Suprapubic skin (tissue), 3 donors: ENCODE measurements at regions not wholly inside any gene's neighbourhood (a gene's known extent, or its start where the extent isn't known, plus 50 kb on each side); places are given as distances from the start of the nearest gene placed in this dataset.

Experiments
- EP300 ChIP-seq: sonication (generic); formaldehyde crosslinking; IDR thresholded peaks from one replicate; pipeline ENCODE4 v1.6.1; 2017; ENCODE audit warnings: antibody characterized with exemption
- TF ChIP-seq, protein P1 (sequence below), 2 donors: fragments of 200-600 bp in 1 of 2; fragments of 450-650 bp in 1 of 2; sonication (generic) in 1 of 2; IDR thresholded peaks; one replicate each; pipeline ENCODE4 v1.5.1; 2016 to 2019; ENCODE audit warnings: antibody characterized with exemption in 2 of 2, mild to moderate bottlenecking in 1 of 2, moderate library complexity in 1 of 2

DNA sequence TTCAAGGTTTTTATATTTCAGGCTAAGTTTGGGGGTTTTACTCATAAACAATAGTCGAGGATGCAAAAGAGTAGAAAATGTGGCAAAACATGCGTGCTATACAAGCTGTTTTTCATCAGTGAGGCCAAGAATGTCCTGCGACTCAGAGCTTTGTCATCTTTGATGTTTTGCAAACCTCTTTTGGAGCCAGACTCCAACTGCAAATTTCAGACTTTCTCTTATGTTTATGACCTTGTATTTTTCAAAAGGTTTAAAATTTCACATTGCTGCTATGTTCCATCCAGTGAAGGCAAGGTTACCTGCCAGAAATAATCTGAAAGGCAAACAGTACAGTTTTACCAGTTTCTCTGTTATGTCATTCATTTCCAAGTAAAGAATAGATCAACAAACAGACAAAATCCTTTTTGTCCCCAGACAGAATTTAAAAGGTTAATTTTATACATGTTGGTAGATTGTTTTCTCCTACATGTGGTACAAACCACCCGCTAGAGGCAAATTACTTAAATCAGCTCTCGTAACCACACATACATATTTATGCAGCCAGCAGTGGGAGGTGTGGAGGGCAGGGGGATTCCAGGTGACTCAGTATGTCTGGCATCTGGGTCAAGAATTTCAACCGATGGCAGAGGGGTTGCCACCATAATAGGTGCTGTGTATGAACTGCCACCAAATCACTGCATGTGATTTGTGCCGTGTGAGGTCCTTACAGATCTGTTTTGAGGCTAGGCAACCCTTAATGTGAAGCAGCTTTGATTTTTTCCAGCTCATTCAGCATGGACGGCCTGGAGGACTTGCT lies 119.8 kb upstream of the CPM start:
- TF ChIP-seq, protein P1, sequence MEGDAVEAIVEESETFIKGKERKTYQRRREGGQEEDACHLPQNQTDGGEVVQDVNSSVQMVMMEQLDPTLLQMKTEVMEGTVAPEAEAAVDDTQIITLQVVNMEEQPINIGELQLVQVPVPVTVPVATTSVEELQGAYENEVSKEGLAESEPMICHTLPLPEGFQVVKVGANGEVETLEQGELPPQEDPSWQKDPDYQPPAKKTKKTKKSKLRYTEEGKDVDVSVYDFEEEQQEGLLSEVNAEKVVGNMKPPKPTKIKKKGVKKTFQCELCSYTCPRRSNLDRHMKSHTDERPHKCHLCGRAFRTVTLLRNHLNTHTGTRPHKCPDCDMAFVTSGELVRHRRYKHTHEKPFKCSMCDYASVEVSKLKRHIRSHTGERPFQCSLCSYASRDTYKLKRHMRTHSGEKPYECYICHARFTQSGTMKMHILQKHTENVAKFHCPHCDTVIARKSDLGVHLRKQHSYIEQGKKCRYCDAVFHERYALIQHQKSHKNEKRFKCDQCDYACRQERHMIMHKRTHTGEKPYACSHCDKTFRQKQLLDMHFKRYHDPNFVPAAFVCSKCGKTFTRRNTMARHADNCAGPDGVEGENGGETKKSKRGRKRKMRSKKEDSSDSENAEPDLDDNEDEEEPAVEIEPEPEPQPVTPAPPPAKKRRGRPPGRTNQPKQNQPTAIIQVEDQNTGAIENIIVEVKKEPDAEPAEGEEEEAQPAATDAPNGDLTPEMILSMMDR (IDR thresholded peaks at IDR 0.05) = no peak
- no peak for TF ChIP-seq EP300
